Esophagus squamous epithelium (tissue), 4 donors: ENCODE measurements at regions not wholly inside any gene's neighbourhood (a gene's known extent, or its start where the extent isn't known, plus 50 kb on each side); places are given as distances from the start of the nearest gene placed in this dataset.
"Not testable (repeated sequence)": the region's sequence is repeated elsewhere in the genome, so short reads cannot be mapped to it uniquely, and the experiment has no call there.

Experiments
- POLR2A ChIP-seq, 4 donors: fragments of 450-650 bp; IDR thresholded peaks; one replicate each; pipeline ENCODE4 v1.6.1; 2017; ENCODE audit warnings: antibody characterized with exemption in 4 of 4, mild to moderate bottlenecking in 4 of 4, moderate library complexity in 3 of 4
- TF ChIP-seq, protein P1 (sequence below), 6 experiments: fragments of 450-650 bp in 4 of 6; fragments of 200-600 bp in 2 of 6; sonication (generic) in 2 of 6; IDR thresholded peaks; one replicate each; pipeline ENCODE4 v1.5.1; 2016 to 2019; ENCODE audit warnings: antibody characterized with exemption in 6 of 6, mild to moderate bottlenecking in 4 of 6, moderate library complexity in 4 of 6

DNA sequence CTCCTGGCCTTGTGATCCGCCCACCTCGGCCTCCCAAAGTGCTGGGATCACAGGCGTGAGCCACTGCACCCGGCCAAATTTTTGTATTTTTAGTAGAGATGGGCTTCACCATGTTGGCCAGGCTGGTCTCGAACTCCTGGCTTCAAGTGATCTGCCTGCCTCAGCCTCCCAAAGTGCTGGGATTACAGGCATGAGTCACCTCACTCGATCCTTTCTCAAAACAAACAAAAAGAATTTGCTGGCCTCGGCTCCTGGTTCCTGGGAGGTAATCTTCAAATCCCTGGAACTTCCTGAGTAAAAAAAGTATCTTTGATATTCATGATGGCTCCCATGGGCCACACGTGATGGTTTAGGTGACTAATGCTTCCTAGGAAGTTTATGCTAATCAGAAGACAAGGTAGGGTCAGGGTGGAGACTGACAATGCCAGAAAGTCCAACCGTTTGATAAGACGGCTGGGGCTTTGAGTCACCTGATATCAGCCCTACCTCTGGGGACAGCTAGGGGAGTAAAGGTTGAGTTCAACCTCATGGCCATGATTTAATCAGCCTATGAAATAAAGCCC, 113.1 kb upstream of the NEK6 start:
- TF ChIP-seq, protein P1, sequence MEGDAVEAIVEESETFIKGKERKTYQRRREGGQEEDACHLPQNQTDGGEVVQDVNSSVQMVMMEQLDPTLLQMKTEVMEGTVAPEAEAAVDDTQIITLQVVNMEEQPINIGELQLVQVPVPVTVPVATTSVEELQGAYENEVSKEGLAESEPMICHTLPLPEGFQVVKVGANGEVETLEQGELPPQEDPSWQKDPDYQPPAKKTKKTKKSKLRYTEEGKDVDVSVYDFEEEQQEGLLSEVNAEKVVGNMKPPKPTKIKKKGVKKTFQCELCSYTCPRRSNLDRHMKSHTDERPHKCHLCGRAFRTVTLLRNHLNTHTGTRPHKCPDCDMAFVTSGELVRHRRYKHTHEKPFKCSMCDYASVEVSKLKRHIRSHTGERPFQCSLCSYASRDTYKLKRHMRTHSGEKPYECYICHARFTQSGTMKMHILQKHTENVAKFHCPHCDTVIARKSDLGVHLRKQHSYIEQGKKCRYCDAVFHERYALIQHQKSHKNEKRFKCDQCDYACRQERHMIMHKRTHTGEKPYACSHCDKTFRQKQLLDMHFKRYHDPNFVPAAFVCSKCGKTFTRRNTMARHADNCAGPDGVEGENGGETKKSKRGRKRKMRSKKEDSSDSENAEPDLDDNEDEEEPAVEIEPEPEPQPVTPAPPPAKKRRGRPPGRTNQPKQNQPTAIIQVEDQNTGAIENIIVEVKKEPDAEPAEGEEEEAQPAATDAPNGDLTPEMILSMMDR (IDR thresholded peaks at IDR 0.05): not testable (repeated sequence)
- TF ChIP-seq POLR2A (IDR thresholded peaks at IDR 0.05): not testable (repeated sequence)
